HG03095 (cell line): ENCODE measurements at regions not wholly inside any gene's neighbourhood (a gene's known extent, or its start where the extent isn't known, plus 50 kb on each side); places are given as distances from the start of the nearest gene placed in this dataset.
A peak's percentile ranks its signal among the peaks of the same experiment; 100 is the strongest.

Source experiments
- ATAC-seq: cut with Tn5 transposase; IDR thresholded peaks from one replicate; pipeline ENCODE4 v1.9.1; 2021; ENCODE audit warnings: moderate library complexity; ENCODE audit not compliant: unreplicated experiment

GRCh38 chr1:191870490-191870889 lies 287.8 kb upstream of the RGS18 start:
- ATAC-seq: peak; percentile 57

- no peak for ATAC-seq
Observed at GRCh38 chr1:191875994-191876393, 282.3 kb upstream of the RGS18 start.

DNA sequence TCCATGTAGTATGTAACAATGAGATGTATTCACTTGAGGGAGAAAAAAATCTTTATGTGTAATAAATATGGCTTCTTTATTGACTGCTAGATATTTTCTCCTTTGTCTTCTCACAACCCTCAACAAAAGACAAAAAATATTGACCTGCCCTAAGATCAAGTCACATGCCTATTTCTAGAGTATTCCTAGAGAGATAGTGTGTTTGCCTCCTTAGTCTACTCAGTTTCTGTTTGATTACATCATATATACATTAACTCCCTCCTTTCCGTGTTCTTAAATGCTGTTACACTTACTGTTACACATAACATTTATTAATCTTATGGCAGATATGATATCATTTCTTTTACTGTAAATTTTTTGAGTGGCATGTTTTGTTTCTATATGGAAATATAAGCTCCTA lies 281.6 kb upstream of the RGS18 start:
- no peak for ATAC-seq

DNA sequence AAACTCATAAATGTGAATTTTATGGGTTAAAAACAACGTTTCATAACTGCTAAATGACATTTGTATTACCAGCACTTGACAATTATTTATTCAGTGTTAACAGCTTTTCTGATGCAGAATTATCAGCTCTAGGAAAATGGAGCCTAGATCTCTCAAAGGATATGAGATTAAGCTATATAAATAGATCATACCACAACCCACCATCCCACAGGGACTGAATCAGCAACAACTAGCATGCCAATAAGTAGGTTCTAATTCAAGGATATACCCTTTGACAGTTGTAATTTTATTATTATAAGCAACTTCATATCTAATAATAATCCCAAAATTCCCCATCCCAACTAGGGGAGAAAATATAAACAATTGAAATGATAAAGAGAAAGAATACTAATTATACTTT lies 275.4 kb upstream of the RGS18 start:
- ATAC-seq: no peak

GRCh38 chr1:191886977-191887376 lies 271.3 kb upstream of the RGS18 start:
- no peak for ATAC-seq

DNA sequence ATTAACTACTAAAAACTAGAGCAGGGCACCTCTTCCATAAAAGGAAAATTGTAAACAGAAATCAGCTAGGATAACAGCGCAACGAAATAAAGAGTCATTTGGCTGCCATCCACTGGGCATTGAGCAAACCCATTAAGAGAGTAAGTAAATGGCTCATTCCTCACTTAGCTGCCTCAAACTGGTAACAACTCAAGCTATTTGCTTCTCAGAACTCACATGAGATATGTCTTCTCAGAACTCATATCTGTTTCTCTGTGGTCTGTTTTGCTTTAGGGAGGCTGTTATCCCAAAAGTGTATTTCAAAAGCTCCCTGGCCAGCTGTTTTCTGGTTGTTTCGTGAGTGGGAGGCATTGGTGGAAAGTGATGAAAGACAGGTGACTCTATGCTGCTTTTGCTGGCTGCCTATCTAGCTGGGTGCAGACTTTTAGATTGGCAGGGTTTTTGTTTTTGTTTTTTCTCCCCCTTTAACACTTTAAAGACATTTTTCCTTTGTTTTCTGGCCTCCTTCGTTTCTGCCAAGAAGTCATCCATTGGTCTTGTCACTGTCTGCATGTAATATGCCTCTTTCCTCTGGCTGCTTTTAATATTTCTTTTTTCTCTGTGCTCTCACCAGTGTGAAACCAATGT lies 269.2 kb upstream of the RGS18 start:
- no peak for ATAC-seq

DNA sequence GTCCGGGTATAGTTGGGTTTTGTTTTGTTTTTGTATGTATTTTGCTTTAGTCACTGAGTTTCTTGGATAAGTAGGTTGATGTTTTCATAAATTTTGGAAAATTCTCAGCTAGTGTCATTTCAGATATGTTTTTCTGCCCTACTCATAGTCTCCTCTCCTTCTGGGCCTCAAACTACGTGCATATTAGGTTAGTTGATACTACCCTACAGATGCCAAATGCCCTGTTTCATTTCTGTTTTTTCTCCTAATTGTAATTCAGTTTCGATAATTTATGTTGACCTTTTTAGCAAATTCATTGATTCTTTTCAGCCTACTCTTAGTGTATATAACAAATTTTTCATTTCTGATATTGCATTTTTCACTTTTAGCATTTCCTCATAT lies 268.6 kb upstream of the RGS18 start:
- ATAC-seq: no peak

GRCh38 chr1:191890433-191891088 lies 267.7 kb upstream of the RGS18 start:
- no peak for ATAC-seq

- no peak for ATAC-seq
Observed at GRCh38 chr1:191892716-191893115, 265.5 kb upstream of the RGS18 start.

DNA sequence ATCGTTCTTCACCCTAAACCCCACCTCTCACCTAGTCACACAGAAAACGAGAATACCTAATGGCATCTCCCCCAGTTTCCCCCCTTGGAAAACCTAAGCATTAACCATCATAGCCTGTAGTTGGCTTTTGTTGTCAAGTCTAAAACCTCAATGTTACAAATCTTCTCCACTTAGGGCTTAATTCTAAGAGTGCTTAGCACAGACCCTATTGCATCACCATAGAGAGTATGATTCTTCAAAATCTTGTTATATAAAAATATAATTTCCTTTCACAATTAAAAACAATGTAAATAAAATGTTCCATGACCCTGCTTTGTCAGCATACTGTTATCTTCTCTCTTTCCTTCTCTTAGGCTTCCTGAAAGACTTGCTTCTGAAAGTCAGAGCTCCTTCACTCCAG lies 263.2 kb upstream of the RGS18 start:
- no peak for ATAC-seq

DNA sequence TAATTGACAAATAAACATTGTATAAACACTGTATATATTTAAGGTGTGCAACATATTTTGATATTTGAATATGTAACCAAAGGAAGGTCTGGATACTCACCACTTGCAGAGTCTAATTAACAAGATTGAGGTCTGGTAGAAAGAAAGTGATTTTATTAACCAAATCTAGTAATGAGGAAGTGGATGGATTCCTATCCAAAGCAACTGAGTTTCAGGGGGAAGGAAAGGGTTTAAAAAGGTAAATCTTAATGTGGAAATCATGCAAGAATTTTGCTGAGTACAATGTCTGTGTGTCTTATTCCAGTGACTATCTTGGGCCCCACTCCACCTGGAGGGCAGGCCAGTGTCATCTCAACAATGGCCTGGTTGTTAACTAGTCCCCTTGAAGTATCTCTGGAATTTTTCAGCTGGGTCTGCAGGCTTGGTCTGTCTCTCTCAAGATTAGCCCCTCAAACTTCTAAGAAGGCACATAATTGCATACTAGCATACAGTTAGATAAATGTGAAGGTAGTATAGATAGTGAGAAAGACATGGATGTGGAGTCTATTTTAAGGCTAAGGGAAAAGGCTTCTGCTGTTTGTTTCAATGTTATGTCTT lies 262.7 kb upstream of the RGS18 start:
- no peak for ATAC-seq

DNA sequence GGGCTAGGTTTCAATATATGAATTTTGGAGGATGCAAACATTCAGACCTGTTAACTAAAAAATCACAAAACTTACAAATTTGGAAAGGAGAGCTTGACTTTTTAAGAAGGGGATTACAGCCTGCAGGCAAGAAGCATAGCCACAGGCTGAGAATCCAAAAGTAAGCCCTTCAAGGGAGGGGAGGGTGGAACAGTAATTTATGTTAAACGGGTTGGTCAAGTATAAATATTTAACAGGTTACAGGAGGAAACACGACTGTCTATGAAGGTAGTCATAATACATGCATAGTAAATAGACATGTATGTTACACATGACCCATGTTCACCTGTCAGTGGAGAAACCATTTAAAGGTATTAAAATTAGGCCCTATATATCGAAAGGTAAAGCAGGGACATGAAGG lies 261.1 kb upstream of the RGS18 start:
- no peak for ATAC-seq

DNA sequence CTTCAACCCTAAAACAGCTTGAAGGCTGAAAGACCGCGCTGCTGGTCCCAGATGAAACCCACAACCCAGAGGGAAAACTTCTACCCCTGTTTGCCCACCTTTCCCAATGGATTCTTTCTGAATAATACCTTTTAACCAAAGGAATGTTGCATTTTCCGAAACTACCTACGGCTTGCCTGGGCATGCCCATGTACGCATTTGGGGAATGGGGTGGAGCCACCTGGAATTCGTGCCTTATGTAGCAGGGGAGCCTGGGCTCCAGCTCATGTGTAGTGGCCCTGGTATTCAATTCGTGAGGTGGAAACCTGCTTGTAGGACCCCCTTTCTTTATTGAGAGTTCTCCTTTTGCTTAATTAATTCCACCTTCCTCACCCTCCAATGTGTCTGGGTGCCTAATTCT lies 256.6 kb upstream of the RGS18 start:
- no peak for ATAC-seq

DNA sequence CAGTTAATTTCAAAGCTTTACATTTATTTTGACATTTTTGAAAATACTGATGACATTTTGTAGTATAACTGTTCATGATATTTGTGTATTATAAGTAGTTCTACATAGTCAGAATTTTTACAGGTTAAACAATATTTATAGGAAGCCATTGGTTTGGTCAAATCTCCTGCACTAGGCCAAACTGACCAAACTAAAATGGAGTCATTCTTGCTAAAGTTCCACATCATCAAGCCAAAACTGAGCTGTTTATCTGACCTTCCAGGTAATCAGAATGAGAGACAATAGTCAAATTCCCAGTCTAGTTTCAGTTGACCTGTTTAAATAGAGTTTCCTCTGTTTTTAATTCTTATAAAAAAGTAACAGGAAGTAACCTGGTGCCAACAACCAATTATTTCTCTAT lies 253.3 kb upstream of the RGS18 start:
- ATAC-seq: no peak

GRCh38 chr1:191905781-191906180 lies 252.5 kb upstream of the RGS18 start:
- ATAC-seq: no peak

DNA sequence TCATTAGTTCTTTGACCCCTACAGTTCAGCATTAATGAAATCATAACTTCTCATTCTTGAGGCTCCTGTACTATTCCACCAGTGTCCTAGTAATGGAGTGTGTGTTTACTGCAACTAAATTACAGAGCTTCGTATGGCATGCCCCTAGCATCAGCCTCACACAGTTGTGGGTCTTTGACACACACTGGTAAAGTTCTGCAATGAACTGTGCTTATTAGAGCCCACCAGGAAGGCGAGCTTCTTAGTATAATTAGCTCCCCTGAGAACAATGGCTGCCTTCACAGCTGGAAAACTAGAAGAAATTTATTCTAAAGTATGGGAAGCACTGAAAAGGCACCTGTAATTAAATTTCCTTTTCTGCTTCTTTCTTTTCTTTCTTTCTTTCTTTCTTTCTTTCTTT lies 251.1 kb upstream of the RGS18 start:
- no peak for ATAC-seq

- no peak for ATAC-seq
Observed at GRCh38 chr1:191910245-191910644, 248.0 kb upstream of the RGS18 start.

DNA sequence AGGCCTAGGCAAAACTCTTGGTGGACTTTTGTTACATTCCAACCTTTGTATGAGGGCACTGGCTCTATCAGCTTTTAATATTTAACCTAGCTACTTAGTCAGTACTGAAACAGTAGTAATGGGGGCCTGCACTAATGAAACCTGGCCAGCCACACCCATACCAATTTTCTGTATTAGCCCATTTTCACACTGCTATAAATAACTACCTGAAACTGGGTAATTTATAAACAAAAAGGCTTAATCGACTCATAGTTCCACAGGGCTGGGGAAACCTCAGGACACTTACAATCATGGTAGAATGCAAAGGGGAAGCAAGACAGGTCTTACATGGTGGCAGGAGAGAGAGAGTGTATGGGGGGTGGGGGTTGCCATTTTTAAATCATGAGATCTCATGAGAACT lies 245.7 kb upstream of the RGS18 start:
- ATAC-seq: no peak

GRCh38 chr1:191913260-191913977 lies 244.8 kb upstream of the RGS18 start:
- ATAC-seq: no peak

- ATAC-seq: no peak
Observed at GRCh38 chr1:191929383-191929782, 228.9 kb upstream of the RGS18 start.

DNA sequence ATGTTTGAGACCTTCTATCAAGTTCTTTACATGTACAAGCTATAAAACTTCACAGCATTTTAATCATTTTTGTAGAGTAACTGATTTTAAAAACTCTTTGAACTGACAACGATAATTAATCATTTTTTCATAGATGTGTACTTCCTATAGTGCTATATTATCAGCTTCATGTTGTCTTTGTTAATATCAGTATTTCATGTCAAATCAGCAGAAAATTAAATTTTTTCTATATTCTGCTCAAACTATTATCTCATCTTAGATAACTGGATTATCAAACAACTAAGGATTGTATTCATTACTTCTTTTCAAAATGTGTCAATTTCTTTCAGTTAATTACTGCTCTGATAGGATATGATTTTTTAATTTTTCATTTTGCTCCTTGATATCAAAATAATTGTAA lies 214.6 kb upstream of the RGS18 start:
- ATAC-seq: no peak

DNA sequence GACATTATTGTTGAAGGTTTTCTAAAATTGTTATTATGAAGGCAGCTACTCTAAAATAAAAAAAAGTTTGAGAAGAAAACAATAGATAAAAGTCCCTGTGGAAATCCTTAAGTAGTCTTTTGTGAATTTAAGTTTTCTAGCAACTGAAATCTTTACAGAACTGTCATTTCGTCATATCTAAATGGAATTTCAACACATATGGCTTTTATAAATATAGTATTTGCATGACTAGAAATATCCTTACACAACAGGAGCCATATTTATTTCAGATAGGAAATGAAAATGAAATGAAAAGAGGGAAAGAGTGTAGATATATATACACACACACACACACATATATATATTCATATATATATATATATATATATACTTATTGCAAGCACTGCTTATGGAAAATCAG lies 204.7 kb upstream of the RGS18 start:
- no peak for ATAC-seq
